22Rv1 (cell line): ENCODE measurements at regions not wholly inside any gene's neighbourhood (a gene's known extent, or its start where the extent isn't known, plus 50 kb on each side); places are given as distances from the start of the nearest gene placed in this dataset.

ENCODE experiments used
- ZFX ChIP-seq: fragments of 450-650 bp; IDR thresholded peaks from 2 replicates; pipeline ENCODE4 v1.6.1; 2017; ENCODE audit warnings: antibody characterized with exemption, borderline replicate concordance
- TF ChIP-seq, protein P1 (sequence below): fragments of 450-650 bp; IDR thresholded peaks from 2 replicates; pipeline ENCODE4 v1.5.1; 2017; ENCODE audit warnings: mild to moderate bottlenecking

DNA sequence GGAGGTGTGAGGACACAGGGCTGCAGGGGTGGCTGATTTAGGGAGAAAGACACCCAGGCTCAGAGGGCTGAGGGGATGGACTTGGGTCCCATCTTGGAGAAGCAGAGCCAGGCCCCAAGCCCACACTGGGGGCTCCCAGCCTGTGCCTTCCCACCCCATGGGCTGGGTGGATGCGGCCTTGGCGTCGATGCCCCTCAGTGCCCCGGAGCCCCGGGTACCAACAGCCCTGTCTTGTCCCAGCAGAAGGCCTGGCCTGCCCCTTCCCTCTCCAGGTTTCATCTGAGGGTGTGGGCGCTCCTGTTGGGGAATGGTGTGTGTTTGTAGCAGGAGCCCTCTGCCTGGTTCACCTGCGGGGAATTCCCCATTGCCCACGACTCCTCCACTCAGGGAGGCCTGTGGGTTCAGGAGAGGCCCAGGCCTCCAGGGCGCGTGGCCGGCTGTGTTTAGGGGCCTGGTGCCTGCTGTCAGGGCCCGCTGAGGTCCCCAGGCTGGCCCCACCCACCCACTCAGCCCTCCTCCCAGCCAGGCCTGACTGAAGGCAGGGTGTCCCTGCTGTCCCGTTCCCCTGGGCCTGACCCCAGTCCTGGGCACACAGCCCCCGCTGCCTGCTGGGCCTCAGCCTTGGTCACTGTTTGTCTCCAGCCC, 51.1 kb upstream of the BEGAIN start:
- TF ChIP-seq, protein P1, sequence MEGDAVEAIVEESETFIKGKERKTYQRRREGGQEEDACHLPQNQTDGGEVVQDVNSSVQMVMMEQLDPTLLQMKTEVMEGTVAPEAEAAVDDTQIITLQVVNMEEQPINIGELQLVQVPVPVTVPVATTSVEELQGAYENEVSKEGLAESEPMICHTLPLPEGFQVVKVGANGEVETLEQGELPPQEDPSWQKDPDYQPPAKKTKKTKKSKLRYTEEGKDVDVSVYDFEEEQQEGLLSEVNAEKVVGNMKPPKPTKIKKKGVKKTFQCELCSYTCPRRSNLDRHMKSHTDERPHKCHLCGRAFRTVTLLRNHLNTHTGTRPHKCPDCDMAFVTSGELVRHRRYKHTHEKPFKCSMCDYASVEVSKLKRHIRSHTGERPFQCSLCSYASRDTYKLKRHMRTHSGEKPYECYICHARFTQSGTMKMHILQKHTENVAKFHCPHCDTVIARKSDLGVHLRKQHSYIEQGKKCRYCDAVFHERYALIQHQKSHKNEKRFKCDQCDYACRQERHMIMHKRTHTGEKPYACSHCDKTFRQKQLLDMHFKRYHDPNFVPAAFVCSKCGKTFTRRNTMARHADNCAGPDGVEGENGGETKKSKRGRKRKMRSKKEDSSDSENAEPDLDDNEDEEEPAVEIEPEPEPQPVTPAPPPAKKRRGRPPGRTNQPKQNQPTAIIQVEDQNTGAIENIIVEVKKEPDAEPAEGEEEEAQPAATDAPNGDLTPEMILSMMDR: no peak
- TF ChIP-seq ZFX: no peak
